ENCODE measurements at regions not wholly inside any gene's neighbourhood (a gene's known extent, or its start where the extent isn't known, plus 50 kb on each side); places are given as distances from the start of the nearest gene placed in this dataset.

DNA sequence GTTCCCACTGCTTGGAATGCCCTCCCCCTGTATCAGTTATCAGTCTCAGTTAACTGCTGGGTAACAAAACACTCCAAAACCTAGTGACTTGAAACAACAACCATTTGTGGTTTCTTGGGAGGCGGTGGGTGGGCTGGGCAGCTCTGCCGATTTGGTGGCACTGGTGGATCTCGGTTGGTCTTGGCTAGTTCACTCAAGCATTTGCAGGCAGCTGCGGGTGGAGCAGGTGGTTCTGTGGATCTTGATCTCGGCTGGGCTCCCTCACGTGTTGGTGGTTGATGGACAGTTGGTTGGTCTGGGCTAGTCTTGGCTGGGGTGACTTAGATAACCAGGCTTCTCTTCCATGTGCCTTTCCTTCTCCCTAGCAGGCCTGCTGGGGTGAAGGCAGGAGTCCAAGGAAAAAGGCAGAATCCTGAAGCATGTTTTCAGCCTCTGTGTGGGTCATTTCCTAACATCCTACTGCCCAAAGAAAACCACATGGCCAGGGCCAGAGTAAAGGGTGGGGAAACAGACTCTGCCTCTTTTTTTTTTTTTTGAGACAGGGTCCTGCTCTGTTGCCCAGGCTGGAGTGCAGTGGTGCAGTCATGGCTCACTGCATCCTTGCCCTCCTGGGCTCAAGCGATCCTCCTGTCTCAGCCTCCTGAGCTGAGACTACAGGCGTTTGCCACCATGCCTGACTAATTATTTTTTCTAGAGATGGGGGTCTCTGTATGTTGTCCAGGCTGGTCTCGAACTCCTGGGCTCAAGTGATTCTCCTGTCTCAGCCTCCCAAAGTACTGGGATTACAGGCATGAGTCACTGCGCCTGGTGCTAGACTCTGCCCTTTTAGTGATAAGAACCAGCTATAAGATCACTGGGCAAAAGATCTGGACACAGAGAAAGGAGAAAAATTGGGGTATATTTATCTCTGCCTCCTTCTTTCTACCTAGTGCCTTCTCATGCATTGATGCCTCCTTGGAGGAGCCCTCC, 183.7 kb downstream of the RGS3 start:
- no peak for DNase-seq (ENCODE audit: low read depth)

DNA sequence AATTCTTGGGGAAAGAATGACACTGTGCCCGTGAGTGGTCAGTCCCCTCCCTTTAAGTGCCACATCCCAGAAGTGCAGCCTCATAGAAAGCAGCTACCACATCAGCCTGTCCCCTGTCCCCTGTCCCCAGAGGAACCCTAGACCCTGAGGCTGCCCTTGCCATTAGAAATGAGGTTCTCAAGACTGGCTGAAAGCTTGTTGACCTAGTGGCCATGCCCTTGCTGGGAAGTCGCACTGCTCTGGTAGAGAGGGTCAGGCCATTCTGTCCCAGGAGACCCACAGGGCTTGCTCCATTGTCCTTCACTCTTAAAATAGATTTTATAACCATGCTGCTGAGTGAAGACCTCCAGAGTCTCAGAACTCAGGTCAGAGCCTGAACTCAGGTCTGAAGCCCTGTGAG, 184.5 kb downstream of the RGS3 start:
- DNase-seq (ENCODE audit: low read depth) = no peak

DNA sequence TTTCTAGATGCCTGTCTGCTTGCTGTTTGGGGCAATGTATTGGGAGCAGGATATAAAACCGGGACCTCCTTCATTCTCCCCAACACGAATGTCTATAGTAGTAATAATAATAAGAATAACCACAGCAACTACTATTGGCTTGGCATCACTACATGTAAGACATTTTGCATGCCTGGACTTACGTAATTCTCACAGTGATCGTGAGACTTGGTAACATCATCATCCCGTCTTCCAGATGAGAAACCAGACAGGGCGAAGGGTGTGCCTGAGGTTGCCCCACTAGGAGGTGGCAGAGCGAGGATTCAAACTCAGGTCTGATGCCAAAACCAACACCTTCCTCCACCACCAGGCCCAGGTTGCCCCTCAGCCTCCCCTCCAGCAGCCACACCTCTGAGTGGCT, 185.1 kb downstream of the RGS3 start:
- DNase-seq (ENCODE audit: low read depth) = no peak

DNA sequence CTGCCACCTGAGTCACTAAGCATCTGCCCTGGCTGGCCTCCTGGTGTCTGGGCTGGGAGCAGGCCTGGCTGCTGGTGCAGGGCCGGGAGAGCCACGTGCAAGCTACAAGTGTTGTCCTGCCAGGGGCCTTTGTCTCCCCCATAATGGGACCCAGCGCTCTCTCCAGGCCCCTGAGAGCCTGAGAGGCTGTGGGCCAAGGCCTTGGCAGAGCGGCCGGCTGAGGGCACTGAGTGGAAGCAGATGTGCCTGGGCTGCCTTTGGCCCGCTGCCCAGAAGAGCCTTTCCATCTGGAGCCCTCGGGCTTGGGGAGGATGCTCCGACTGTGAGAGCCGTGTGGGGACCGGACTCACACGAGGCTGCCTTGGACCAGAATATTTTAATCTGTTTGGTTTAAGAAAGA, 185.5 kb downstream of the RGS3 start:
- DNase-seq (ENCODE audit: low read depth) = peak; percentile 64

DNA sequence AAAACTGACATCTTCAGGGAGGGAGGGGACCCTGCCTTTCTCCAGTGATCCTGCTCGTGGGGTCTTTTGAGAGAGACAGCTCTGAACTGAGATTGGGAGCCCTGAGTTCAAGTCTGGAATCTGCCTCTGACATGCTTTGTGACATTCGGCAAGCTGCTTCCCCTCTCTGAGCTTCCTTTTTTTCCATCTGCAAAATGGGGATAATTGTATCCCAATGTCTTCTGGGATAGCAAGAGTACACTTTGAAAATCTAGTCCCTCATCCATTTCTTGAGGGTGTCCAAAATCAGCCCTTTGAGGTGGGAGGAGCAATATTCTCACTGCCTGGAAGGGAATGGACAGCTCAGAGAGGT, 186.3 kb downstream of the RGS3 start:
- DNase-seq (ENCODE audit: low read depth) = no peak

DNA sequence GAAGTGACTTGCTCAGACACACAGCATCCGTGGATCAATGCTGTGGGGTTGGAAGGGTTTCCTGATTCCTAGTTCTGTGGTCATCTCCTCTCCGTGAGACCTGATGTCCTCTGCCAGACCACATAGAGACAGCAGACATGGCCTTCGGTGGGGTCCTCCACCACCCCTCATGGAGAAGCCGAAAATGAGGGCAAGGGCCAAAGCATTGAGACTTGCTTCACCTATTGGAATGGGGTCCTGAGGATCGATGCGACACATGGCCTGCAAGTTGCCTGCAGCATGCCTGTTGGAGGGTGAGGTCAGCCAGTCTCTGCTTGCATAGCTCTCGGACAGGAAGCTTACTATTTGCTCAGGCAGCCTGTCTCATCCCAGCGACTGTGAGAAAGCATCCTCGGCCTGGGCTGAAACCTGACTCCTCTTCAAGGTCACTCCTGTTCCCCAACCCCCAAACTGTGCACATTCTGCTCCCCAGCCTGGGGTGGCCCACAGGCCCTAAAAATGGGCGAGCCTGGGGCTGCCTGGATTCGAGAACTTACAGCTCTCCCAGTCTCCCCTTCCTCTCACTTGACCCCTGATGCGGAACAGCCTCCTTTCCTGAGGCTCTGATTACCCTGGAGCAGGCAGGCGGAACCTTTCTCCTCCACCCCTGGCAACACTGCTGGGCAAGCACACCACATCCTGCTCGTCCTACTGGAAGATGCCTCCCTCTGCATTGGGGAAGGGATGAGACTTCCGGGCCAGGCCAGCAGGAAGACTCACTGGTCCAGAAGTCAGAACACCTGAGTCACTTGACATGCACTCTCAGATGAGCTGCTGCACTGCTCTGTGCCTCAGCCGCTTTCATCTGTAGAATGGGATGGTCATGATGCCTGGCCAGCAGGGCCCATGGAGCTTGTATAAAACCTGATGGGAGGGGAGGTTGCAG, 186.9 kb downstream of the RGS3 start:
- DNase-seq (ENCODE audit: low read depth) = no peak

DNA sequence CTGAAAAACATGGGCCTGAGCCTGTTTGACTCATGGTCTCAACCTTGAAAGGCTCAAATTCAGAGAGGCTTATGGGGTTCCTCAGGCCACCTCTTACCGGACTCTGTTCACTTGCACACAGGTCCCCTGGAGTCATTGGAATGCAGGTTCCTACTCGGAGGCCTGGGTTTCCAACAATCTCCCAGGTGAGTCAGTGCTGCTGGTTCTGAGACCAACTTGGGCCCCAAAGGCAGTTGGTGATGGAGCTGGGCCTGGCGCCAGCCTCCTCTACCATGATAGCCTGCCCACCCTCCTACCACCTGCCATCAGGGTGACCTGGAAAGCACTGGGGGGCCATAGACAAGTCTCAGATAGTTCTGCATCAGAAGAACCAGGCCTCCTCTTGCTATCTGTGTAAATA, 188.4 kb downstream of the RGS3 start:
- no peak for DNase-seq (ENCODE audit: low read depth)

DNA sequence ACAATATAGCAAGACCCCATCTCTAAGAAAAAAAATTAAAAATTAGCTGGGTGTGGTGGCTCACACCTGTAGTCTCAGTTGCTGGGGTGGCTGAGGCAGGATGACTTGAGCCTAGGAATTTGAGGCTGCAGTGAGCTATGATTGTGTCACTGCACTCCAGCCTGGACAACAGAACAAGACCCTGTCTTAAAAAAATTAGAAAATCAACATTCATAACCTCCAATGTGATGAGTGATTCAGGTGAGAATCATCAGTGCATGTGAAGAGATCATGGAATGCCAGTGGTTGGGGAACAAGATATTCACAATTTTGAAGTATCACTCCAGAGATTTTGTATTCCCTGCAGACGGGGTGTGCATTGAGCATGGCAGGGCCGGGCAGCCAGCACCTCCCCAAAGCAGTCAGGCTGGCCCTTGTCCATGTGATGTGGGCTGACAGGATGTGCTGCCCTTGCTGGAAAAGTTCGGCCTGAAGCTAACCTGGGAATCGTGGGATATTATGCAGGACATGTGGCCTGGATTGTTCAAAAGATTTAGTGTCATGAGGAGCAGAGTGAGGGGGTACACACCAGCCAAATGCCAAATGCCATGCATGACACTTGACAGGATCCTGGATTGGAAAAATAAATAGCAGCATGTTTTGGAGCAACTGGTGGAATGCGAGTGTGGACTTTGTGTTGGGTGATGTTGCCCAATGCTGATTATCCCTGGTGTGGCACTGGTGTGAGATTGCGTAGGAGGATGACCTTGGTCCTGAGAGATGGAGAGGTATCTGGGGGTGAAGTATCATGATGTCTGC, 189.0 kb downstream of the RGS3 start:
- no peak for DNase-seq (ENCODE audit: low read depth)

DNA sequence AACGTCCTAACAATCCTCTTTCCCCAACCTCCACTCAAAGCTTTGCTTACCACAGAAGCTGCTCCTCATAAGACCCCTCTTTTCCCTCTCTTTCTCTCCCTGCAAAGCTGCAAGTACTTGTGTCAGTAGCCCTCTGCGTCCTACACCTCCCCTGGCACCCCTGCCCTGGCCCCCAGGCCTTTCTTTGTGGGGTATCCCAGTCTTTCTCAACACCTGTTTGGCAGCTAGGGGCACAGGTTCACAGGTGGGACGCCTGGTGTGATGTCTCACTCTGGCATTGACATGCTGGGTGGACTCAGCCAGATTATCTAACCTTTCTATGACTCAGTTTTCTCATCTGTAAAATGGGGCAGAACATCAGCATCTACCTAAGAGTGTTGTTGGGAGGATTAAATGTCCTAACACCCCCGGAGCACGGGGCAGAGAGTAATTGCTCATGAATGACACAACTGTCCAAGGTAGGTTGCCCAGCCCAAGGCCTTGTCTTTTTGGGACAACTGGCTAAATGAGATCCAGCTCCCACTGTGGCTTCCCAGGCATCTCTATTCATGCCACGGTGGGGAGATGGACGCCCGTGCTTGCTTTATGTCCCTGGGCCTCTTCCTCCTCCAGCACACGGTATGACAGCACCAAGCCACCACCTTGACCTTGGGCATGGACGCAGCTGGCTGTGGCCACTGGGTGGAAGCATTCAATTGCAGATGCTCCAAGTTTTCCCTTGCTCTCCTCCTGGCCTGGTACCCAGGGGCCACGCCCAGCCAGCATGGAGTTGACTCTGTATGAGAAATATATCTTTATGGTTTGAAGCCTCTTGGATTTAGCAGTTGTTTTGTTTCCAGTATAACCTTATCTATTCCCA, 190.4 kb downstream of the RGS3 start:
- DNase-seq (ENCODE audit: low read depth) = no peak

DNA sequence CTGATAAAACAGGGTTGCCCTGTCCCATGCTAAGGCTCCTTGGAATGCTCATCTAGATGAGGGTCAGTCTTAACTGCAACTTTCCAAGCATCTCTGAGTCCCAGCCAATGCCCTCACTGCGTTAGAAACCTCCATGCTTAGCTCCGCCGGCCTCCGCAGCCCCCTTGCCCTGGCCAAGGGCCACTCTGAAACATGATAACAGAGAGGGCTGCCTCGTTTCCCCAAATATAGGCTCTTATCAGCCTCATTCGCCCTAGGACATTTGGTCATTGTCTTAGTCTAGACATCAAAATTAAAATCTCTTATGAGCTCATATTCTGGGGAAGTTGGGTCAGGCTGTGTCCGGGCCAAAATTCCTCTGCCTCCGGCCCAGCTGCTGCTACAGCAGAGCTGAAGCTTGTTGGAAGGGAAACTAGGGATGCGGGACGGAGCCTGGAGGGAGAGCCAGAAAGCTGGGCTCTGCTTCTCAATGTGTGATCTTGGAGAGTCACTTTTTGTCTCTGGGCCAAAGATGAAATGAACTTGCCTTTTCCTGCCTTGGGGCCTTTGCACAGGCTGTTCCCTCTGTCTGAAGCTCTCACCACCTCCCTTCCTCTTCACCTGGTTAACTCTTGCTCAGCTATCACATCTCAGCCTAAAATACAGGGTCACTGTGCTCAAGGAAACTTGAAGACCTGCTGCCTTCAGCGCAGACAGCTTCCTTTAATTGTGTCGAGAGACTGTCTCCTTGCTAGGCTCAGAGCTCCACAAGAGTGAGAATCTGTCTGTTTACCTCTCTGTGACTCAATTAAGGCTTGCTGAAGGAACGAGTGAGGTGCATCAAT, 191.3 kb downstream of the RGS3 start:
- DNase-seq (ENCODE audit: low read depth) = no peak

DNA sequence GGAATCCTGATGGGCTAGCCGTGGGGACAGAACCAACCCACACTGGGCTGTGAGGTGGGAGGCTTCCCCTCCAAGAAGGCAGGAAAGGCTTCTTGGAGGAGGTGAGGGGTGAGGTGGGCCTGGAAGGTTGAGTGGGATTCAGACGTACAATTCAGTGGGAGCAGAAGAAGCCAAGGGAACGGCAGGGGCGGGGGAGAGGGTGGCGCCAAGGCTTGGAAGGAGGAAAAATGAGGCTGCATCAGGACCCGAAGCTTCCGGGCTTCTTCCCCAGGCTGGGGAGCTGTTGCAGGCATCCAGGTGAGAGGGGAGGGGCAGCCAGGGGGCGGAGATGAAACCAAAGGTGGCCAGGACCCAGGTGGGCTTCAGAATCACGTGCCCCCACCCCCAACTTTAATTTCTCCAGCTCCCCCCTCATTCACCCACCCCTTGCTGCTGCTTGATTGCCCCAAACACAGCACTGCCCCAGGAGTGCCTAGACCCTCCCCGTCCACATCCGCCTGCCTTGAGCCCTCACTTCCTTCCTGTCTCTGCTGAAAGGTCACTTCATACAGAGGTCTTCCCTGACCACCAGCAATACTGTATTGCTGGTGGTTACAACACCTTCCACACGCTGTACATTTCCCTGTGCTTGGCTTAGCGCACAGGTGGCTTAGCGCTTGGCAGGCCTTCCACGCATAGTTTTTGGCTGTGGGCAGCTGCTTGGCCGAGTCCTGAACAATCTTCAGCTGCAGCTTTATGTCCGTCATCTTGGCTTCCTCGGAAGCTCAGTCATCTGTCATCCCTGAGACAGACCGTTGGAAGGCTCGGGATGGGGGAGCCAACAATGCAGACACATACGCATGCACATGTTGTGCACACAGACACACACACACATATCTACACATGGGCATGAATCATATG, 193.5 kb downstream of the RGS3 start:
- no peak for DNase-seq (ENCODE audit: low read depth)

DNA sequence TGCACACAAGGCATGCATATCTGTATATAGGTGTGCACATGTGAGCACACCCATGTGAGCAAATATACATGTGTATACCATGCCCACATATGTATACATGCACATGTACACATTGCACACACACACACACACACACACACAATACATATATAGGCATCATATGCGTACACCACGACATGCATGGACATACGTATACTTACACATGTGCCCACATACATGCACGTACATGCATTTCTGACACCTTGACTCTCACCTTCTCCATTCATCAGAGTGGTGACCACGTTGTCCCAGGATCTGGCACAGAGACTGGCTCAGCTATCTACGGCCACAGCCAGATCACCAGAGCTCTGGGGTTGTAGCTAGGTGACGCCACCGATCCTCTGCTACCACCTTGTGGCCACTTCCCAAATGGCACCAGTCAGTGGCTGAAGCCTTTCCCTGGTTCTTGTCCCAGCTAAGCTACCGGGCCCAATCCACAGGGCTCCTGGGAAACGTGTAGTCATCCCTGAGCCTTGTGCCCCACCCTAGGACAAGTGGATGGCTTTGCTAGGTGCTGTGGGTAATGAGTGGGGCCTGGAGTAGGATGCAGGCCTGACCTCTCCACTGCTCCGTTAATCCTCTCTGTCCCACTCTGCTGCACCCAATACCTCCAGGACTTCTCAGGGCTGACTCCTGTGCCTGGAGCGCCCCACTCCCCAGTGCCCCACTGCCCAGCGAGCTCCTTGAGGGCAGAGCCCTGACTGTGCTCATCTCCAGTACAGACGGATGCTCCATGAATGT, 194.4 kb downstream of the RGS3 start:
- peak; percentile 64 for DNase-seq (ENCODE audit: low read depth)

DNA sequence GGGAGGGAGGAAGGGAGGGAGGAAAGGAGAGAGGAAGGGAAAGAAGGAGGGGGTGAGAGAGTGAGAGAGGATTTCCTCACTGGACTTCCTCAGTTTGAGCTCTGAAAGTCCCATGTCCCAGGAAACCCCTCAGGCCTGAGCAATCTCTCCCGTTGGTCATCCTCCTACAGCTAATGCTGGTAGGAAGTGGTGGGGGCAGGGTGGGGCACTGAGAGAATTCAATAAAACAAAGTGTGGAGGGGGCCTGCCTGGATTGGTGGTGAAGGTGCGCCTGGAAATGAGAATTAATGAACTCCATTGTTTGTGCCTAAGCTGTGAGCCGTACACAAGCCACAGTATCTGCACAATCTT, 195.0 kb downstream of the RGS3 start:
- DNase-seq (ENCODE audit: low read depth) = no peak

DNA sequence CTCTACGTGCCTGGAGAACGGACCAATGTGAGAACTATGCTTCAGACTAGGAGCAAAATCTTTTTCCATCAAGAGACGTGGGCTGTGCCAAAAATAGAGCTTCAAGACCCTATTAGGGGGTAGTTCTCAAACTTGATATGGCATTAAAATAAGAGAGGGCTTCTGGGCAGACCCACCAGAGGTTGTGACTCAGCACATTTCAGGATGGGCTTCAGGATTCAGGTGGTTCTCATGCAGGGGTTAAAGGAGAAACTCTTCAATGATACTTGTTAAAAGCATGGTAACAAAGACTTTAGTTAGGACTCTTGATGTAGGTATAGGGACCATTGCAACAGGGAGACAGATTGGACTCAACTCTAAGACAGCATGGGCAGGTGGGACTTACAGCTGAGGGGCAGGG, 195.5 kb downstream of the RGS3 start:
- no peak for DNase-seq (ENCODE audit: low read depth)

DNA sequence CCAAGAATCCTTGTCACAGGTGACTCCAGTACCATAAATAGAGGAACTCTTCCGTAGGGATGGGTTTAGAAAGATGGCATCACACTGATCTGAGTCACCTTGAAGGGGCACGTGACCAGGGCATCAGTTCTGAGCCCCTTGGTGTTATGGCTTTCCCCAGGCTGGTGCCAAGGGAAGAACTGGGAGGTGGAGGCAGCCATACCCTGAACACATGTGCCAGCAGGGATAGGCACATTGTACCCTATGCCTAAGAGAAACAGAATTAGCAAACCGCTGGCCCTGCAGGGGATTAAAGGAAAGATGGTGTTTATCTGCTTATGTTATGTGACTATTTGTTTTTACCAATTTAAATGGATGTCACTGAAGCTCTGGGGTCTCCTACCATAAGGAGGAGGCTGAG, 196.2 kb downstream of the RGS3 start:
- DNase-seq (ENCODE audit: low read depth) = no peak

DNA sequence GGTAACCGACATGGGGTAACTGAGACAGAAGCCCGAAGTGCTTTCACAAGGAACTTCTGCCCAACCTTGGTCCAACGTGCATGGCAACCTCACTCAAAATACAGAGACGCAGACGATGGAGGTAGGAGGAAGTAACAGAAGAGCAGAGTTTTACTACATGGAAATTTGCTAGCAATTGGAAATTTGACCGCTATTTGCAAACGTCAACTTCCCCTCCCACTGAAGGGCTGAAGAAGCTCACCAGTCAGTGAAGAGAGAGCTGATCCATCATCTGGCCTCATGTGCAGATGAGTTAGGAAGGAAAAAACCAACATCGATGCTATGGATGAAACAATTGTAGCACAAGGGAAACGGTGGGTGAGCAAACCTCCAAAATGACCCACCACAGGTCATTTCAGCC, 196.7 kb downstream of the RGS3 start:
- DNase-seq (ENCODE audit: low read depth) = no peak

DNA sequence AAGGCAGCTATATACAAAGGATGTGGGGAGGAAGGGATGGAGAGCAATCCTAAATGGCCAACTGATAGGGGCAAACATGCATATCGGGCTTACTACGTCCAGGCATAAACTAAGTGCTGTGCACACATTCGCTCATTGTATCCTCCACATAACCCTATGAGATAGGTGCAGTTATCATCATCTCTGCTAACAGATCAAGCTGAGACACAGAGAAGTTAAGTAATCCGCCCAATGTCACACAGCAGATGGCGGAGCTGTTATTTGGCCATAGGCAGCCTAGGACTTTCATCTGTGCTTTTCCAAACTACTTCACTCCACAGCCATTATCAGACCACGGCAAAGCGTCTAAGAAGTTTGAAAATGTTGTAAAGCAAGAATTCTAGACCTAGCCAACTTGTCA, 197.5 kb downstream of the RGS3 start:
- DNase-seq (ENCODE audit: low read depth) = no peak

DNA sequence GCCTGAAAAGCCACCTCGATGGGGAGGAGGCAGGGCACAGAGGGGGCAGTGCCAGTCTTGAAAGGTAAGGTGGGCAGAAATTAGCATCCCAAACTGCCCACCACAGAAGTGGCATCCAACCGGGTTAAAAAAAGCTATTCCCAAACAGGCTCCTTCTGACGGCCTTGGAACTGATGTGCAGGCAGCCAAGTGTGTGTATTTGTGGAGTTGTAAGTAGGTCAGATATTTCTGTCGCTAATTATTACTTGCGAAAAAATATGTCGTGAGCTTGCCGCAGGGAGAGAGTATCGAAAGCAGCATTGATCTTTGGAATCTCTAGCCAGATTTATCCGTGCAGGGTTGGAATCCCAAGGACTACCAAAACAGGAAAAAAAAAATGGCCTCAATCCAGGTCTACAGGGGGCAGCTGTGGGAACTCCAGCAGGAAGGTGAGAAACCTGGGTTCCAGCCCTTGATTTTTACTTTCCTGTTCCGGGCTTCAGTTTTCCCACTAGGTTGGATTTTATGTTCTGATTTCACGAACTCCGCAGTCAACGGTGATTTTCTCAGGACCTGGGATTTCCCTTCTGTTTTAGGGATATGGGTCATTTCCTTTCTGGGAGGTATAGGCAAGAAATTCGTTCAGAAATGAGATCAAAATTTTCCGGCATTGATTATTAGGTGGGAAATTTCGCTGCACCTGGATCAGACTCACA, 200.8 kb downstream of the RGS3 start:
- DNase-seq (ENCODE audit: low read depth) = no peak
